Anterior cingulate cortex (tissue), 58 donors: ENCODE measurements at regions not wholly inside any gene's neighbourhood (a gene's known extent, or its start where the extent isn't known, plus 50 kb on each side); places are given as distances from the start of the nearest gene placed in this dataset.

Experiments used
- DNase-seq, 58 donors: peaks; one replicate each; lab custom pipeline; 2025; lab: John Stamatoyannopoulos, UW

- no peak for DNase-seq
These were observed 152.8 kb downstream of the FSIP2 start for GRCh38 chr2:185891403-185891802.

- no peak for DNase-seq
These were observed 153.3 kb downstream of the FSIP2 start for GRCh38 chr2:185891804-185892411.

GRCh38 chr2:185892484-185892883 lies 153.9 kb downstream of the FSIP2 start:
- DNase-seq, result no peak

GRCh38 chr2:185894223-185894622 lies 155.6 kb downstream of the FSIP2 start:
- no peak for DNase-seq

GRCh38 chr2:185895828-185896693 lies 157.5 kb downstream of the FSIP2 start:
- no peak for DNase-seq

GRCh38 chr2:185899366-185899765 lies 160.8 kb downstream of the FSIP2 start:
- DNase-seq, result no peak

- no peak for DNase-seq
These were observed 180.6 kb downstream of the FSIP2 start for GRCh38 chr2:185919155-185919554.

GRCh38 chr2:185921048-185921756 lies 182.6 kb downstream of the FSIP2 start:
- DNase-seq, result no peak

GRCh38 chr2:185934232-185934631 lies 195.6 kb downstream of the FSIP2 start:
- DNase-seq, result no peak

GRCh38 chr2:185939858-185940257 lies 201.3 kb downstream of the FSIP2 start:
- DNase-seq, result no peak

GRCh38 chr2:185942855-185943254 lies 204.3 kb downstream of the FSIP2 start:
- no peak for DNase-seq

GRCh38 chr2:185947722-185948121 lies 209.1 kb downstream of the FSIP2 start:
- no peak for DNase-seq

GRCh38 chr2:185952100-185952499 lies 213.5 kb downstream of the FSIP2 start:
- no peak for DNase-seq

- no peak for DNase-seq
These were observed 215.8 kb downstream of the FSIP2 start for GRCh38 chr2:185954389-185954788.

- DNase-seq, result no peak
These were observed 216.4 kb downstream of the FSIP2 start for GRCh38 chr2:185955050-185955449.

- no peak for DNase-seq
These were observed 228.7 kb downstream of the FSIP2 start for GRCh38 chr2:185967335-185967734.

- no peak for DNase-seq
These were observed 231.7 kb downstream of the FSIP2 start for GRCh38 chr2:185970148-185970852.

GRCh38 chr2:185978634-185979407 lies 240.2 kb downstream of the FSIP2 start:
- DNase-seq, result no peak

GRCh38 chr2:185979546-185980071 lies 241.0 kb downstream of the FSIP2 start:
- no peak for DNase-seq

GRCh38 chr2:185980944-185981343 lies 242.3 kb downstream of the FSIP2 start:
- DNase-seq, result no peak
